ENCODE measurements at regions not wholly inside any gene's neighbourhood (a gene's known extent, or its start where the extent isn't known, plus 50 kb on each side); places are given as distances from the start of the nearest gene placed in this dataset.

DNA sequence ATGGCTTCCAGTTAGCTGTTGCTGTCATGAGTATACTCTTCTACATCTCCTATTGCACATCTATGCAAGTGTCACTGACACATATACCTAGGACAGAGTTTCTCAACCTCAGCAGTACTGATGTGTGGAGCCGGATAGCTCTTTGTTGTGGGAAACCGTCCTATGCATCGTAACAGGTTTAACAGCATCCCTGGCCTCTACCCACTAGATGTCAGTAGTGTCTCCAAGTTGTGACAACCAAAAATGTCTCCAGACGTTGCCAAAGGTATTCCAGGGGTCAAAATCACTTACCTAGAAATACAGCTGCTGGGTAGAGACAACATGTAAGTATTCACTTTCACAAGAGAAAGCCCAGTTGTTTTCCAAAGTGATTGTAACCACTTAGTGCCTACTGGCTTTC is 637.6 kb downstream of the RNF144B start:
- TF ChIP-seq ARNT (IDR thresholded peaks at IDR 0.05) (no peak), BHLHE40 (IDR thresholded peaks at IDR 0.05; ENCODE audit: borderline replicate concordance) (no peak), FOXA1 (IDR thresholded peaks at IDR 0.05) (no peak), FOXM1 (IDR thresholded peaks at IDR 0.05; ENCODE audit: borderline replicate concordance) (no peak), CTBP1 (IDR thresholded peaks at IDR 0.05; ENCODE audit: borderline replicate concordance) (no peak), ELF4 (IDR thresholded peaks at IDR 0.05) (no peak), HDGF (IDR thresholded peaks at IDR 0.05; ENCODE audit: borderline replicate concordance) (no peak), FOXK2 (IDR thresholded peaks at IDR 0.05) (no peak), NFRKB (IDR thresholded peaks at IDR 0.05) (no peak), SP1 (IDR thresholded peaks at IDR 0.05) (no peak)

Data from HEK293T (cell line).